ENCODE measurements at regions not wholly inside any gene's neighbourhood (a gene's known extent, or its start where the extent isn't known, plus 50 kb on each side); places are given as distances from the start of the nearest gene placed in this dataset.

GRCh38 chr6:167654389-167654788 is 172.3 kb upstream of the AFDN start:
- Histone ChIP-seq H3K9ac (no peak overlapping the region), H3K27ac (no peak overlapping the region), H3K27me3 (ENCODE audit: control insufficient read depth, insufficient read depth, low read length) (no peaks in the 10 kb centered on the region), H2AFZ (no peak overlapping the region), H3K79me2 (no peaks in the 10 kb centered on the region), H3K4me2 (ENCODE audit: low read length) (no peak overlapping the region), H3K36me3 (ENCODE audit: control insufficient read depth, insufficient read depth, low read length) (no peaks in the 10 kb centered on the region), H3K9me3 (ENCODE audit: control insufficient read depth, low read length) (no peaks in the 10 kb centered on the region), H3K4me3 (ENCODE audit: low read depth, low read length) (no peak overlapping the region), H3K4me1 (no peaks in the 10 kb centered on the region)
- no peak for TF ChIP-seq CTCF (IDR thresholded peaks at IDR 0.05)

DNA sequence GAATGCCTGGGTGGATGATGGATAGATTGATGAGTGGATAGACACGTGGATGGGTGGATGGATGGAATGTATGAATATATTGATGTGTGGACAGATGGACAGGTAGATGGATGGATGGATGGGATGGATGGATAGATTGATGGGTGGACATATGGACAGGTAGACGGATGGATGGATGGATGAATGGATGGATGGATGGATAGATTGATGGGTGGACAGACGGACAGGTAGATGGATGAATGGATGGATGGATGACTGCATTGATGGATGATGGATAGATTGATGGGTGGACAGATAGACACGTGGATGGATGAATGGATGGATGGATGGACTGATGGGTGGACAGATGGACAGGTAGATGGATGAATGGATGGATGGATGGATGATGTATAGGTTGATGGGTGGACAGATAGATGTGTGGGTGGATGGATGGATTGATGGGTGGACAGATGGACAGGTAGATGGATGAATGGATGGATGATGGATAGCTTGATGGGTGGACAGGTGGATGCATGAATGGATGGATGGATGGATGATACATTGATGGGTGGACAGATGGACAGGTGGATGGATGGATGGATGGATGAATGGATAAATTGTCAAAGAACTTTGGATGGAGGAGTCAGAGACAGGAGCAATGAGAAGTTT is 171.4 kb upstream of the AFDN start:
- Histone ChIP-seq H2AFZ (no peak overlapping the region), H3K27ac (no peak overlapping the region), H3K9me3 (ENCODE audit: control insufficient read depth, low read length) (no peaks in the 10 kb centered on the region), H3K36me3 (ENCODE audit: control insufficient read depth, insufficient read depth, low read length) (no peaks in the 10 kb centered on the region), H3K4me2 (ENCODE audit: low read length) (no peak overlapping the region), H3K4me1 (no peaks in the 10 kb centered on the region), H3K4me3 (ENCODE audit: low read depth, low read length) (no peak overlapping the region), H3K79me2 (no peaks in the 10 kb centered on the region), H3K9ac (no peak overlapping the region), H3K27me3 (ENCODE audit: control insufficient read depth, insufficient read depth, low read length) (no peaks in the 10 kb centered on the region)
- no peak for TF ChIP-seq CTCF (IDR thresholded peaks at IDR 0.05)

GRCh38 chr6:167658106-167658505 is 168.6 kb upstream of the AFDN start:
- H3K79me2 ChIP-seq: no peaks in the 10 kb centered on the region
- no peak for TF ChIP-seq CTCF (IDR thresholded peaks at IDR 0.05)
- H3K4me2 ChIP-seq (ENCODE audit: low read length): no peak overlapping the region
- no peaks in the 10 kb centered on the region for H3K4me1 ChIP-seq
- H3K27me3 ChIP-seq (ENCODE audit: control insufficient read depth, insufficient read depth, low read length): no peaks in the 10 kb centered on the region
- no peaks in the 10 kb centered on the region for H3K9me3 ChIP-seq (ENCODE audit: control insufficient read depth, low read length)
- no peaks in the 10 kb centered on the region for H3K36me3 ChIP-seq (ENCODE audit: control insufficient read depth, insufficient read depth, low read length)
- H2AFZ ChIP-seq: no peak overlapping the region
- no peak overlapping the region for H3K27ac ChIP-seq
- no peak overlapping the region for H3K4me3 ChIP-seq (ENCODE audit: low read depth, low read length)
- no peak overlapping the region for H3K9ac ChIP-seq

- Histone ChIP-seq H3K4me2 (ENCODE audit: low read length) (no peak overlapping the region), H3K4me3 (ENCODE audit: low read depth, low read length) (no peak overlapping the region), H2AFZ (no peak overlapping the region), H3K79me2 (no peaks in the 10 kb centered on the region), H3K27ac (no peak overlapping the region), H3K4me1 (no peaks in the 10 kb centered on the region), H3K36me3 (ENCODE audit: control insufficient read depth, insufficient read depth, low read length) (no peaks in the 10 kb centered on the region), H3K9ac (no peak overlapping the region), H3K27me3 (ENCODE audit: control insufficient read depth, insufficient read depth, low read length) (no peaks in the 10 kb centered on the region), H3K9me3 (ENCODE audit: control insufficient read depth, low read length) (no peaks in the 10 kb centered on the region)
- TF ChIP-seq CTCF (IDR thresholded peaks at IDR 0.05): no peak
Observed at GRCh38 chr6:167659046-167659445, 167.7 kb upstream of the AFDN start.

DNA sequence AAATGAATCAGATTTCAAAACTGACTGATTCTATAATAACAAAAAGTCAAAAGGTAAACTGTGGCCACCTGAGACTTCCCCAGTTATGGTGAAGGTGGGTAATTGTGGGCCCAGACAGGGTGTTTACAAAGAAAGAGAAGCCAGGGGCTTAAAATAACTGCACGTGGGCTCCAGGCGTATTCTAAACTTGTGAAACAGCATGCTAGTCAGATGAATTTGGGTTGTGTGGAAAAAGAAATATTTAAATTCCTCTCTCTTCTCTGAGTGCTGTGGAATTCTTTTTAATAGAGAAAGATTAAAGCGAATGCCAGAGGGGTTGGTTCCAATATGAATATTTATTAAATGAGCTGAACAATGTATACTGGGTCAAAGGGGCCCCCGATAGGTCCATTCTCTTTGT is 166.3 kb upstream of the AFDN start:
- H3K4me1 ChIP-seq: no peaks in the 10 kb centered on the region

More for the DNA sequence above, 166.3 kb upstream of the AFDN start:
- TF ChIP-seq CTCF (IDR thresholded peaks at IDR 0.05): no peak
- Histone ChIP-seq H3K79me2 (no peaks in the 10 kb centered on the region), H3K4me3 (ENCODE audit: low read depth, low read length) (no peak overlapping the region), H3K4me2 (ENCODE audit: low read length) (no peak overlapping the region), H3K9ac (no peak overlapping the region), H2AFZ (no peak overlapping the region), H3K27ac (no peak overlapping the region), H3K9me3 (ENCODE audit: control insufficient read depth, low read length) (no peaks in the 10 kb centered on the region), H3K27me3 (ENCODE audit: control insufficient read depth, insufficient read depth, low read length) (no peaks in the 10 kb centered on the region), H3K36me3 (ENCODE audit: control insufficient read depth, insufficient read depth, low read length) (no peaks in the 10 kb centered on the region)
